ENCODE measurements at regions not wholly inside any gene's neighbourhood (a gene's known extent, or its start where the extent isn't known, plus 50 kb on each side); places are given as distances from the start of the nearest gene placed in this dataset.

- TF ChIP-seq CTCF (IDR thresholded peaks at IDR 0.05; ENCODE audit: insufficient read depth, low read depth, low read length) (no peak), EZH2 (IDR thresholded peaks at IDR 0.05; ENCODE audit: insufficient read depth, low read length) (no peak)
Measured at GRCh38 chr9:108668191-108668937, 187.4 kb downstream of the ACTL7B start.

Measured in astrocyte (in vitro differentiated cells and primary cell).